Tibial artery (tissue), 4 donors: ENCODE measurements at regions not wholly inside any gene's neighbourhood (a gene's known extent, or its start where the extent isn't known, plus 50 kb on each side); places are given as distances from the start of the nearest gene placed in this dataset.

ENCODE experiments used
- DNase-seq, 2 donors: peaks; one replicate each; pipeline ENCODE4 v3.0.0-alpha.2; 2019
- H3K27ac ChIP-seq, 2 donors: fragments of 200-600 bp; sonication (generic) in 1 of 2; 1 replicate in 1 of 2; 2 replicates in 1 of 2; pipeline ENCODE4 v1.5.1; 2018 to 2019; ENCODE audit warnings: mild to moderate bottlenecking in 1 of 2
- H3K27me3 ChIP-seq, 2 donors: fragments of 200-600 bp; sonication (generic) in 1 of 2; one replicate each; pipeline versions ENCODE4 v1.5.1 to v1.6.0; 2016 to 2019
- H3K36me3 ChIP-seq, 3 donors: fragments of 200-600 bp; sonication (generic) in 2 of 3; one replicate each; pipeline ENCODE4 v1.5.1; 2016 to 2019; ENCODE audit warnings: mild to moderate bottlenecking in 2 of 3
- H3K4me1 ChIP-seq, 4 donors: fragments of 200-600 bp; sonication (generic) in 2 of 4; 1 replicate in 3 of 4; 2 replicates in 1 of 4; pipeline ENCODE4 v1.5.1; 2016 to 2019
- H3K4me3 ChIP-seq, 2 donors: fragments of 200-600 bp; sonication (generic) in 1 of 2; 1 replicate in 1 of 2; 2 replicates in 1 of 2; pipeline ENCODE4 v1.5.1; 2018 to 2019; ENCODE audit warnings: mild to moderate bottlenecking in 2 of 2
- H3K9me3 ChIP-seq, 3 donors: fragments of 200-600 bp; sonication (generic) in 1 of 3; one replicate each; pipeline ENCODE4 v1.5.1; 2016 to 2019
- intact Hi-C: fragments of 100-400 bp; cut with DNase I; formaldehyde crosslinking; loops from one replicate; pipeline ENCODE4 v1.15.0; 2023; ENCODE audit warnings: low total_unique reads
- TF ChIP-seq, protein P1 (sequence below), 2 experiments: fragments of 200-600 bp in 1 of 2; fragments of 450-650 bp in 1 of 2; IDR thresholded peaks; one replicate each; pipeline ENCODE4 v1.5.1; 2017 to 2019; ENCODE audit warnings: antibody characterized with exemption in 2 of 2, mild to moderate bottlenecking in 1 of 2, moderate library complexity in 1 of 2

DNA sequence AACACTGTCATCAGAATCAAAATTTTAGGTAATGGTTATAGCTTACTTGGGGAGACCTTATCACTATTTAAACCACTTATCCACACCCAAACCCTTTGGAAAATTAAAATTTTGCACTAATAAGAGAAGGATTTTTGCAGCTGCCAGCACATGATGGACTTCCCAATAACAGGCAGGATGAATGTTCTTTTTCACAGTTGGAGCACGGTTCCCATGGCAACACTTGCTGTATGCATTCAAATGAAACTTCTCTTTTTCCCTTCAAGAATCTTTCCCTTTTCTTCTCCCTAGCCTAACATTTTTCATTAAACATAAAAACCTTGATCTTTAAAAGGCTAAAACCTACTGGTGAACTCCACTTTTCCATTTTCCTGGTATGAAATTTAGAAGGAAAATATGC is 768.2 kb downstream of the KCTD8 start:
- TF ChIP-seq, protein P1, sequence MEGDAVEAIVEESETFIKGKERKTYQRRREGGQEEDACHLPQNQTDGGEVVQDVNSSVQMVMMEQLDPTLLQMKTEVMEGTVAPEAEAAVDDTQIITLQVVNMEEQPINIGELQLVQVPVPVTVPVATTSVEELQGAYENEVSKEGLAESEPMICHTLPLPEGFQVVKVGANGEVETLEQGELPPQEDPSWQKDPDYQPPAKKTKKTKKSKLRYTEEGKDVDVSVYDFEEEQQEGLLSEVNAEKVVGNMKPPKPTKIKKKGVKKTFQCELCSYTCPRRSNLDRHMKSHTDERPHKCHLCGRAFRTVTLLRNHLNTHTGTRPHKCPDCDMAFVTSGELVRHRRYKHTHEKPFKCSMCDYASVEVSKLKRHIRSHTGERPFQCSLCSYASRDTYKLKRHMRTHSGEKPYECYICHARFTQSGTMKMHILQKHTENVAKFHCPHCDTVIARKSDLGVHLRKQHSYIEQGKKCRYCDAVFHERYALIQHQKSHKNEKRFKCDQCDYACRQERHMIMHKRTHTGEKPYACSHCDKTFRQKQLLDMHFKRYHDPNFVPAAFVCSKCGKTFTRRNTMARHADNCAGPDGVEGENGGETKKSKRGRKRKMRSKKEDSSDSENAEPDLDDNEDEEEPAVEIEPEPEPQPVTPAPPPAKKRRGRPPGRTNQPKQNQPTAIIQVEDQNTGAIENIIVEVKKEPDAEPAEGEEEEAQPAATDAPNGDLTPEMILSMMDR (IDR thresholded peaks at IDR 0.05), result no peak
- H3K27ac ChIP-seq, result no peak overlapping the region

DNA sequence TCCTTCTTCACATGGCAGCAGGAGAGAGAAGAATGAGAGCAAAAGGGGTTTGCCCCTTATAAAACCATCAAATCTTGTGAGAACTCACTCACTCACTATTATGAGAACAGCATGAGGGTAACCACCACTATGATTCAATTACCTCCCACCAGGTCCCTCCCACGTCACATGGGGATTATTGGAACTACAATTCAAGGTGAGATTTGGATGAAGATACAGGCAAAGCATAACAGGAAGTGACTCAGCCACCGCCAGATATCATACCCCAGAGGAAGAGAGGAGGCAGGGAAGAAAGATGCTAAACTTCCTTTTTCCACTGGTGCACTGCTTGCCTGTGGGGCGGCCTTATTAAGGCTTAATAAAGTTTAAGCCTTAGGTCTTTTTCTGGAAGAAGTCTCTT is 766.1 kb downstream of the KCTD8 start:
- no peak overlapping the region for H3K4me3 ChIP-seq
- DNase-seq, result no peak

More for the DNA sequence above, 768.2 kb downstream of the KCTD8 start:
- intact Hi-C loops, result no loop called here
- Histone ChIP-seq H3K4me3 (no peak overlapping the region), H3K4me1 (no peaks in the 10 kb centered on the region), H3K9me3 (no peaks in the 10 kb centered on the region), H3K36me3 (no peaks in the 10 kb centered on the region), H3K27me3 (no peaks in the 10 kb centered on the region)
- no peak for DNase-seq

DNA sequence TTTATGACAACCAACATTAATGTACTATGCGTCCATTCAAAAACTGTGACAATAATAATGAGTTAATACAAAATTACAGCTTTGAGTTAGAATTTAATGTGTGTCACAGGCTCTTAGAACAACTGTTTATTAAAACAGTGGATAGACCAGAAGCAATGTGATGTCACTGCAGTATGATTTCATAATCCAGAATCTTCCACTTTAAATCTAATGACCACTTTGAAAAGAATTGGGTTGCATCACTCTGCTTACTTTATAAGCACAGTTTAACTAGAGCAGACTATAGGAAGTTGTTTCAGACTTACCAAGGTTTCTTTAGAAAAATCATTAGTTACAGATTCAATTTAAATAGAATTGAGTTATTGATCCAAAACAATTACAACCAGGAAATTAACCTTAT is 758.5 kb downstream of the KCTD8 start:
- no peaks in the 10 kb centered on the region for H3K9me3 ChIP-seq
- DNase-seq, result no peak
- H3K36me3 ChIP-seq, result no peaks in the 10 kb centered on the region
- H3K27me3 ChIP-seq, result no peaks in the 10 kb centered on the region
- intact Hi-C loops, result no loop called here
- H3K4me1 ChIP-seq, result no peaks in the 10 kb centered on the region
- TF ChIP-seq, protein P1 (IDR thresholded peaks at IDR 0.05), result no peak
- H3K4me3 ChIP-seq, result no peak overlapping the region
- H3K27ac ChIP-seq, result no peak overlapping the region

More for the DNA sequence above, 766.1 kb downstream of the KCTD8 start:
- Histone ChIP-seq H3K27me3 (no peaks in the 10 kb centered on the region), H3K36me3 (no peaks in the 10 kb centered on the region), H3K9me3 (no peaks in the 10 kb centered on the region), H3K4me1 (no peaks in the 10 kb centered on the region), H3K27ac (no peak overlapping the region)
- TF ChIP-seq, protein P1 (IDR thresholded peaks at IDR 0.05), result no peak
- intact Hi-C loops, result no loop called here

DNA sequence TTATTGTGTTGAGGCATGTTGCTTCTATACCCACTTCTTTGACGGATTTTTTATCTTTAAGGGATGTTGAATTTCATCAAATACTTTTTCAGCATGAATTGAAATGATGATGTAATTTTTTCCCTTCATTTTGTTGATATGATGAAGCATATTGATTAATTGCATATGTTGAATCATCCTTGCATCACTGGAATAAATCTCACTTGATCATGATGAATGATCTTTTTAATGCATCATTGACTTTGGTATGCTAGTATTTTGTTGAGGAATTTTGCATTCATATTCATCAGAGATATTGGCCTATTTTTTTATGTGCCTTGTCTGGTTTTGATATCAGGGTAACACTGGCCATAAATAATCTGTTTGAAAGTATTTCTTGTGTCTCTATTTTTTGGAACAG is 754.7 kb downstream of the KCTD8 start:
- peaks cover 0 to 5% (median 0%) of the 10 kb centered on the region in 3 donors for H3K9me3 ChIP-seq
- TF ChIP-seq, protein P1 (IDR thresholded peaks at IDR 0.05), result no peak
- intact Hi-C loops, result no loop called here

DNA sequence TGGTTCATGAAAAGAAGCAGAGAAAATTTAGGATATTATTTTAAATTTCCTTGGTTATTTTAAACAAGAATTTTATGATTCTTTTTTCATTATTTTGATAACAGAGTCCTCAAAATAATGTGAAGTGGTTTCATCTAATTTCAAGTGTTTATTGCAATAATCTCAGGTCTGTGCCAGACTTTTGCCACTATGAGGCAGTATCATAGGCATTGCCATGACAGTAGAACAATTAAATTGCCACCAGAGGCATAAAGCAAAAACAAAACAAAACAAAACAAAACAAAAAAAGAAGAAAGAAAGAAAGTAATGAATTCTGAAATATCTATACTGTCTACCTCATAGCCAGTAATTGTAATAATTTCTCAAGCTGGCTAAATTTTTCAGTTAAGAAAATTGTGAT is 739.2 kb downstream of the KCTD8 start:
- DNase-seq, result no peak
- Histone ChIP-seq H3K9me3 (peaks cover 0 to 8% (median 4%) of the 10 kb centered on the region in 3 donors), H3K4me3 (no peak overlapping the region), H3K4me1 (no peaks in the 10 kb centered on the region), H3K27ac (no peak overlapping the region), H3K36me3 (no peaks in the 10 kb centered on the region), H3K27me3 (no peaks in the 10 kb centered on the region)
- intact Hi-C loops, result no loop called here
- TF ChIP-seq, protein P1 (IDR thresholded peaks at IDR 0.05), result no peak

More for the DNA sequence above, 754.7 kb downstream of the KCTD8 start:
- Histone ChIP-seq H3K4me3 (no peak overlapping the region), H3K27me3 (no peaks in the 10 kb centered on the region), H3K27ac (no peak overlapping the region), H3K36me3 (no peaks in the 10 kb centered on the region), H3K4me1 (no peaks in the 10 kb centered on the region)
- DNase-seq, result no peak
